ENCODE measurements at regions not wholly inside any gene's neighbourhood (a gene's known extent, or its start where the extent isn't known, plus 50 kb on each side); places are given as distances from the start of the nearest gene placed in this dataset.

DNA sequence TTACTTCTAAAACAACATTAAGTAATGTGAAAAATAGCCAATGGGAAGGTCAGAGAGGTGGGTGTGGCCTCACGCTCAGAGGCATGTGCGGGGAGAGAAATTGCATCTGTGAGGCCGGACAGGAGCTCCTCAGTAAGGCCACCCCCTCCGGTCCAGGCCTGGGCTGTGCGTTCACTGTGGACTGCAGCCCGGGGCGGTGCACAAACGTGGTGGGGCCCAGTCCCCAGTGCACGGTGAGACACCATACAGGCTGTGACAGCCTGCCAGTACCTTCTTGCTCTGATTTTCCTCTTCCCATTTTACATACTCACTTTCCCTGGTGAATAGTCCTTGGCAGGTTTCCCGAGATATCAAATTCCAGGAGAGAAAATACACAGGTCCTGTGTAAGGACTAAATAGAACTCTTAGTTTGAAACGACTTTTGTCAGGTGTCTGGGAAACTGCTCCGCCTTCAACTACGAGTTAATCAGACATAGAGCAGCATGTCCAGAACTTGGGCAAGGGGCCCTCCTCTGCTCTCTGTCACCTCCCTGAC lies 174.1 kb upstream of the MKI67 start:
- H3K4me1 Mint-ChIP-seq (ENCODE audit: low read depth, unreplicated experiment), result peaks cover 1% of the 10 kb centered on the region
- H3K4me3 Mint-ChIP-seq (ENCODE audit: unreplicated experiment), result no peak overlapping the region
- no peak for TF ChIP-seq CTCF (IDR thresholded peaks at IDR 0.05; ENCODE audit: partially characterized antibody, unreplicated experiment)
- peaks cover 20% of the 10 kb centered on the region for H3K36me3 Mint-ChIP-seq (ENCODE audit: unreplicated experiment)
- no peaks in the 10 kb centered on the region for H3K27me3 Mint-ChIP-seq (ENCODE audit: unreplicated experiment)
- no peak overlapping the region for H3K27ac Mint-ChIP-seq (ENCODE audit: unreplicated experiment)
- peaks cover 13% of the 10 kb centered on the region for H3K9me3 Mint-ChIP-seq (ENCODE audit: unreplicated experiment)
- no peak for DNase-seq

DNA sequence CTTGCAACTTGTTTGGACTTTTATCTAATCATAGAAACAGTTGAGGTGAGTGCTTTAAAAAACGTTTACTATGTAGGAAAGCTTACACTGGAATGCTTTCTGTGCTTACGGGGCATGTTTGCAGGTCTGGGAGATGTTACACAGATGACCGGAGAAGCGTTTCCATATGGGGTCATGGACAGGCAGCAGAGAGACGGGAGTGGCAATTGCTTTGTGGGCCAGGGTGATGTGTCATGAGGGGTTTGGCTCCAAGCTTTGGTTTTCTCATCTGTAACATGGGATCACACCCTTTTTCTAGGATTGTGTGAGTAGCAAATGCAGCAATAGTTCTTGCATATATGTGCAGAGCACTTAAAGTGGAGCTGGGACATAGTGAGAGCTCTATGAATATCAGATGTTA lies 174.8 kb upstream of the MKI67 start:
- H3K27me3 Mint-ChIP-seq (ENCODE audit: unreplicated experiment), result no peaks in the 10 kb centered on the region
- H3K9me3 Mint-ChIP-seq (ENCODE audit: unreplicated experiment), result peaks cover 13% of the 10 kb centered on the region

DNA sequence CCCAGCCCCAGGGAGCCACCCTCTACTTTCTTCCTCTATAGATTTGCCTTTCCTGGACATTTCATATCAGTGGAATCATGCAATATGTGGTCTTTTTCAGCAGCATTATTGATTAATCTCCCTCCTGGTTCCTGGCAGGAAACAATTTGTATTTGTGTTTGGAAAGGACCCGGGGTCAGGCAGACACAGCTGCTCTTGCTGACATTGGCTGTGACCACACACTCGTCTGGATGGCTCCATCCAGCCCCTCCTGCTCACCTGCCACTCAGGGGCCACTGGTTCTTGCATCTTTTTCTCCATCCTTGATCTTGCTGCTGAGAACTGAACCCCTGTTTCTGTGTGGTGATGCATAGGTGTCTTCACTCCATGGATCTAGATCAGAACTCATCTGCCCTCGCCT lies 176.6 kb upstream of the MKI67 start:
- no peaks in the 10 kb centered on the region for H3K27me3 Mint-ChIP-seq (ENCODE audit: unreplicated experiment)
- no peak for DNase-seq
- no peak overlapping the region for H3K4me3 Mint-ChIP-seq (ENCODE audit: unreplicated experiment)
- H3K9me3 Mint-ChIP-seq (ENCODE audit: unreplicated experiment), result peaks cover 8% of the 10 kb centered on the region
- peaks cover 20% of the 10 kb centered on the region for H3K36me3 Mint-ChIP-seq (ENCODE audit: unreplicated experiment)
- no peak for TF ChIP-seq CTCF (IDR thresholded peaks at IDR 0.05; ENCODE audit: partially characterized antibody, unreplicated experiment)
- H3K4me1 Mint-ChIP-seq (ENCODE audit: low read depth, unreplicated experiment), result peaks cover 2% of the 10 kb centered on the region
- H3K27ac Mint-ChIP-seq (ENCODE audit: unreplicated experiment), result no peak overlapping the region

More for the DNA sequence above, 174.8 kb upstream of the MKI67 start:
- no peak for DNase-seq
- peaks cover 20% of the 10 kb centered on the region for H3K36me3 Mint-ChIP-seq (ENCODE audit: unreplicated experiment)
- H3K4me1 Mint-ChIP-seq (ENCODE audit: low read depth, unreplicated experiment), result peaks cover 1% of the 10 kb centered on the region
- no peak overlapping the region for H3K4me3 Mint-ChIP-seq (ENCODE audit: unreplicated experiment)
- TF ChIP-seq CTCF (IDR thresholded peaks at IDR 0.05; ENCODE audit: partially characterized antibody, unreplicated experiment), result no peak
- no peak overlapping the region for H3K27ac Mint-ChIP-seq (ENCODE audit: unreplicated experiment)

DNA sequence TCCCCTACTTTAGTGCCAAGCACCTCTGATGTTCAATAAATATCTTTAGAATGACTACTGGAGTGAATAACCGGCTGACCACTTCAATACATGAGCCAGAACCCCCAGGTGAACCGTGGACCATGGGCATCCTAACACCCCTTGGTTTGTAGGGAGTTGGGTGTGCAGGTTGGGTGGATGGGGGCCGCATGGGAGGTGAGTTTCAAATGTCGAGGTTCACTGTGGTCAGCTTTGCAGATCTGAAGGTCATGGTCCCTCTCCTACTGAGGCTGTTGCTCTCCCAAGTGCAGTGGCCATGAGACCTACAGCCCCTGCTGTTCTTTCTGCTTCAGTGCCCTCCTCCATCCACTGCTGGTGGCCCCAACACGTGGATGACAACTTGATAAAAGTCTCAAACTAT lies 178.0 kb upstream of the MKI67 start:
- peaks cover 20% of the 10 kb centered on the region for H3K36me3 Mint-ChIP-seq (ENCODE audit: unreplicated experiment)
- H3K4me1 Mint-ChIP-seq (ENCODE audit: low read depth, unreplicated experiment), result peaks cover 2% of the 10 kb centered on the region
- no peak for DNase-seq
- H3K27ac Mint-ChIP-seq (ENCODE audit: unreplicated experiment), result no peak overlapping the region
- H3K4me3 Mint-ChIP-seq (ENCODE audit: unreplicated experiment), result no peak overlapping the region
- peaks cover 8% of the 10 kb centered on the region for H3K9me3 Mint-ChIP-seq (ENCODE audit: unreplicated experiment)
- H3K27me3 Mint-ChIP-seq (ENCODE audit: unreplicated experiment), result no peaks in the 10 kb centered on the region
- no peak for TF ChIP-seq CTCF (IDR thresholded peaks at IDR 0.05; ENCODE audit: partially characterized antibody, unreplicated experiment)

GRCh38 chr10:128305601-128306345 lies 179.6 kb upstream of the MKI67 start:
- Mint-ChIP-seq H3K27ac (ENCODE audit: unreplicated experiment) (no peak overlapping the region), H3K36me3 (ENCODE audit: unreplicated experiment) (peaks cover 12% of the 10 kb centered on the region), H3K4me1 (ENCODE audit: low read depth, unreplicated experiment) (peaks cover 2% of the 10 kb centered on the region), H3K9me3 (ENCODE audit: unreplicated experiment) (peaks cover 5% of the 10 kb centered on the region), H3K4me3 (ENCODE audit: unreplicated experiment) (no peak overlapping the region), H3K27me3 (ENCODE audit: unreplicated experiment) (no peaks in the 10 kb centered on the region)
- no peak for DNase-seq
- no peak for TF ChIP-seq CTCF (IDR thresholded peaks at IDR 0.05; ENCODE audit: partially characterized antibody, unreplicated experiment)
